ENCODE measurements at regions not wholly inside any gene's neighbourhood (a gene's known extent, or its start where the extent isn't known, plus 50 kb on each side); places are given as distances from the start of the nearest gene placed in this dataset.

DNA sequence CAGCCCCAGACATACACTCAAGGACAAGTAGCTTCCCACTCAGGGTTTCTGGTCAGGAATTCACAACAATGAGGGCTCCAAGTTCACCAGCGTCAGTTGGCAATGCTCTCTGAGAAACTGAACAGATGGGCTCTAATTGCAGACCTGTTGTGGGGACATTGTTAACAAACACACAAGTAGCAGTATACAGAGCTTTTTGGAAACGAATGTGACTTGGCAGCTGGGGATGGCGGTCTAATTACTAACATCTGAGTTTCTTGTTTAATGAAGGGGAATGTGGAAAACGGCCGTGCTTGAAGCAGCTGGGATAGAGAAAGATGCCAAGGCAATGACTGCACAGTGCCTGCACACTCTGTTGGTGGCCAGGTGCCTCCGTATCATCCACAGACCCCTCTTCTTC is 316.1 kb upstream of the IRX3 start:
- no peak overlapping the region for H3K4me3 ChIP-seq (ENCODE audit: low read depth, low read length)
- ChIA-PET CTCF (no interaction called here), POLR2A (no interaction called here)
- DNase-seq (ENCODE audit: low read depth, low spot score): no peak
- TF ChIP-seq, protein P1, sequence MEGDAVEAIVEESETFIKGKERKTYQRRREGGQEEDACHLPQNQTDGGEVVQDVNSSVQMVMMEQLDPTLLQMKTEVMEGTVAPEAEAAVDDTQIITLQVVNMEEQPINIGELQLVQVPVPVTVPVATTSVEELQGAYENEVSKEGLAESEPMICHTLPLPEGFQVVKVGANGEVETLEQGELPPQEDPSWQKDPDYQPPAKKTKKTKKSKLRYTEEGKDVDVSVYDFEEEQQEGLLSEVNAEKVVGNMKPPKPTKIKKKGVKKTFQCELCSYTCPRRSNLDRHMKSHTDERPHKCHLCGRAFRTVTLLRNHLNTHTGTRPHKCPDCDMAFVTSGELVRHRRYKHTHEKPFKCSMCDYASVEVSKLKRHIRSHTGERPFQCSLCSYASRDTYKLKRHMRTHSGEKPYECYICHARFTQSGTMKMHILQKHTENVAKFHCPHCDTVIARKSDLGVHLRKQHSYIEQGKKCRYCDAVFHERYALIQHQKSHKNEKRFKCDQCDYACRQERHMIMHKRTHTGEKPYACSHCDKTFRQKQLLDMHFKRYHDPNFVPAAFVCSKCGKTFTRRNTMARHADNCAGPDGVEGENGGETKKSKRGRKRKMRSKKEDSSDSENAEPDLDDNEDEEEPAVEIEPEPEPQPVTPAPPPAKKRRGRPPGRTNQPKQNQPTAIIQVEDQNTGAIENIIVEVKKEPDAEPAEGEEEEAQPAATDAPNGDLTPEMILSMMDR (IDR thresholded peaks at IDR 0.05; ENCODE audit: insufficient read depth, low read length, missing control alignments): no peak

DNA sequence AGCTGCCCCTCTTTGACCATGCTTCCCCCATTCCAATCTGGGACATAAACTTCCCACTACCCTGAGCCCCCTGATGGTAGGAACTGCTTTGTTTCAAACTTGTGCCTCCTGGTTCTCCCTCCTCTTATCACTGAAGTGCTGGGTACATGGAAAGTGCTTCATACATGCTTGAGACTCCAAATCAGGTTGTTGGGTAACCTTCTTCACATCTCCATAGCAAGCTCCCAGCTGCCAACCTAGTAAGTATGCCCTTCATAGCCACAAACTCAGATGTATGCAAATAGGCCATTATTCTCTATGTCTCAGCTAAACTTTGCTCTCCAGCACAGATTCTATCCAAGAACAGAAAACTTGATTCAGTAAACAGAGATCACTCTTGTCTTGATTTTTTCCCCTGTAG is 310.6 kb upstream of the IRX3 start:
- no peak for DNase-seq (ENCODE audit: low read depth, low spot score)
- CTCF ChIA-PET: no interaction called here
- POLR2A ChIA-PET: no interaction called here
- TF ChIP-seq, protein P1 (IDR thresholded peaks at IDR 0.05; ENCODE audit: insufficient read depth, low read length, missing control alignments): no peak
- H3K4me3 ChIP-seq (ENCODE audit: low read depth, low read length): no peak overlapping the region

DNA sequence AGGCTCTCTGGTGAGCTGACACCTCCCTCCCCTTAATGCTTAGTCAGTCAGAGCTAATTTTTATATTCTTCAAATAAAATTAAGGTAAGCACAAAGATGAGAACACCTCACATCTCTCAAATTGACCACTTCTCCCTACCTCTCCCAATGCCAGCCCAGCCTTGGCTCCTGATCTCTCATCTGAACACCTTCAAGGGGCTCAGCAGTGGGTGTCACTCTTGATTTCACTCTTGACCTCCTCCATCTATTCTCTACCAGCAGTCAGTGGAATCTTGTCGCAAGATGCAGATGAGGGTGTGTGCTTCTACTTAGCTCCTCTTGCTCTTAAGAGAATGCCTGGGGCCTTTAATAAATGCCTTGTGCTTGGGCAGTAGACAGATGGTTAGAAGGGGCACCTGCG is 309.0 kb upstream of the IRX3 start:
- ChIA-PET POLR2A (no interaction called here), CTCF (no interaction called here)
- H3K4me3 ChIP-seq (ENCODE audit: low read depth, low read length): no peak overlapping the region
- no peak for DNase-seq (ENCODE audit: low read depth, low spot score)
- TF ChIP-seq, protein P1 (IDR thresholded peaks at IDR 0.05; ENCODE audit: insufficient read depth, low read length, missing control alignments): no peak

GRCh38 chr16:54594601-54595391 is 308.2 kb upstream of the IRX3 start:
- H3K4me3 ChIP-seq (ENCODE audit: low read depth, low read length): no peak overlapping the region
- TF ChIP-seq, protein P1 (IDR thresholded peaks at IDR 0.05; ENCODE audit: insufficient read depth, low read length, missing control alignments): no peak
- ChIA-PET CTCF (no interaction called here), POLR2A (no interaction called here)
- no peak for DNase-seq (ENCODE audit: low read depth, low spot score)

DNA sequence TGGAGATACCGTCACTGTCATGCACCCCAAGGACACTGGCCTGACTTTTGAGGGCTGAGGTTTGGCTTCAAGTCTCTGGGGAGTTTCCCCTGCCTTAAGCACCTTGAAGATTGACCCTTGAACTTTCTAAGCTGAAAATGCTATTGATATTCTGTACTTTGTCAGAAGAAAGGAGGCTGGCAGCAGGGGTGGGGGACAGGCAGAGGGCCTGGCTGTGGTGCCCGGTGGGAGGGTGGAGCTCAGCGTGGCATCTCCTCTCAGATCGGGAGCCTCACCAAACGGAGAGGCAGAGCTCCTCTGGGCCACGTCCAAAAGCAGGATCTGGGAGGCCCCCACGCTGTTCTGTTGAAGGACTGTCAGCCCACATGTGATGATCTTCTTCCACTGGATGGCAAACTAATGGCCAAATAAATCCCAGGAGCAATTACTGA is 305.2 kb upstream of the IRX3 start:
- no peak for DNase-seq (ENCODE audit: low read depth, low spot score)
- CTCF ChIA-PET: no interaction called here
- TF ChIP-seq, protein P1 (IDR thresholded peaks at IDR 0.05; ENCODE audit: insufficient read depth, low read length, missing control alignments): no peak
- POLR2A ChIA-PET: no interaction called here
- H3K4me3 ChIP-seq (ENCODE audit: low read depth, low read length): no peak overlapping the region

DNA sequence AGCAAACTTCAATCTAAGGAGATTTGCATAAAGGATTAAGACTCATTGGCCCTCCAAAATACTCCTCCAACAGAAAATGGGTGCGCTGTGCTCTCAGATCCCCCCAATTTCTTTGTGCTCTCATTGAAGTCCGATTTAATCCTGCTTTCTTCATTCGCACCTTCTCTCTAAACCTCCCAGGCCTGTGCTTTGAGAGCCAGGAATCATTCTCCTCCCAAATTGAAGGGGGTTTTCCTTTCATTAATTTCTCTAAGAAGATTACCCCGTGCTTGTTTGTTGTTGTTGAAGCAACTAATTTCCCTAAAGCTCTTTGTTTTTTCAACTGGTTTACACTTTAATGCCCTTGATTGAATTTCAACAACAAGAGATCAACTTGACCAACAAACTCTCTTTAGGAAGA is 304.2 kb upstream of the IRX3 start:
- ChIA-PET CTCF (no interaction called here), POLR2A (no interaction called here)
- DNase-seq (ENCODE audit: low read depth, low spot score): no peak
- TF ChIP-seq, protein P1 (IDR thresholded peaks at IDR 0.05; ENCODE audit: insufficient read depth, low read length, missing control alignments): no peak
- no peak overlapping the region for H3K4me3 ChIP-seq (ENCODE audit: low read depth, low read length)
